HUES48 (cell line): ENCODE measurements at regions not wholly inside any gene's neighbourhood (a gene's known extent, or its start where the extent isn't known, plus 50 kb on each side); places are given as distances from the start of the nearest gene placed in this dataset.

ENCODE experiments used
- H3K27ac ChIP-seq: one replicate; pipeline ENCODE4 v1.7.0; 2013; ENCODE audit warnings: low read depth, low read length, inconsistent platforms
- H3K27me3 ChIP-seq: 2 replicates; pipeline ENCODE4 v1.6.1; 2013; ENCODE audit warnings: mild to moderate bottlenecking, low read length; ENCODE audit not compliant: control insufficient read depth, insufficient read depth
- H3K36me3 ChIP-seq: 2 replicates; pipeline ENCODE4 v1.6.1; 2013; ENCODE audit warnings: low read length; ENCODE audit not compliant: control insufficient read depth, insufficient read depth
- H3K4me1 ChIP-seq: 2 replicates; pipeline ENCODE4 v1.6.1; 2013; ENCODE audit warnings: mild to moderate bottlenecking, low read length; ENCODE audit not compliant: control insufficient read depth, insufficient read depth
- H3K4me3 ChIP-seq: 2 replicates; pipeline ENCODE4 v1.5.1; 2013; ENCODE audit warnings: mild to moderate bottlenecking, low read depth, low read length
- H3K9ac ChIP-seq: 2 replicates; pipeline ENCODE4 v1.6.1; 2013; ENCODE audit warnings: mild to moderate bottlenecking, low read depth, low read length, moderate library complexity
- H3K9me3 ChIP-seq: 2 replicates; pipeline ENCODE4 v1.6.1; 2013; ENCODE audit warnings: low read length; ENCODE audit not compliant: control insufficient read depth, insufficient read depth

DNA sequence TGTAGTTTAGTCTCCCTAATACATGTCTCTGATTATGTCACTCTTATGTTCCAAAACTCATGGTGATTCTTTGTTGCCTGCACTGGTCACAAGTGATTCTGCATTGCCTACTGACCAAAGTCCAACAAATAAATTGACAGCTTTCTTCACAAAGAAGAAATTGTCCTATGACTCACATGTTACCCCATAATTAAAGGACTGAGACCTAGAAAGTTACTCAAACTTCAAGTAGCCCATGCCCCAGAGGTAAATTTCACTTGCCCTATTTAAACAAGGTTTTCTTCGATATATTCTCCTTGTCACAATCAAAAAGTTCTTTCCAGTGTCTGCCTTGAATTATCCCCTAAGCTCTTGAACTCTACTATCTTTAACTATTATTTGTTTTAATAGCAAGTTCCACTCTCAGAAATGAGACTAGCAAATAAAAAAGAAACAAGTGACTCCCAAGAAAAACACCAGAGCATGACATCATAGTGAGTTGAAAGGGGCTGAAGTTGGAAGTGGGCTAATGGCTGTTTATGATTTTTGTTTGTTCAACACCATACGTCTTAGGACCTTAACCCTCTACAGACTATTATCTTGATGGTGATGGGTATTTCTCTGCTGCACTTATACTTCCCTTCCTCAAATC is 94.5 kb upstream of the BLID start:
- Histone ChIP-seq H3K4me3 (no peak overlapping the region), H3K9ac (no peak overlapping the region), H3K4me1 (peaks cover 7% of the 10 kb centered on the region), H3K9me3 (no peaks in the 10 kb centered on the region), H3K27ac (no peak overlapping the region), H3K36me3 (no peaks in the 10 kb centered on the region), H3K27me3 (no peaks in the 10 kb centered on the region)

DNA sequence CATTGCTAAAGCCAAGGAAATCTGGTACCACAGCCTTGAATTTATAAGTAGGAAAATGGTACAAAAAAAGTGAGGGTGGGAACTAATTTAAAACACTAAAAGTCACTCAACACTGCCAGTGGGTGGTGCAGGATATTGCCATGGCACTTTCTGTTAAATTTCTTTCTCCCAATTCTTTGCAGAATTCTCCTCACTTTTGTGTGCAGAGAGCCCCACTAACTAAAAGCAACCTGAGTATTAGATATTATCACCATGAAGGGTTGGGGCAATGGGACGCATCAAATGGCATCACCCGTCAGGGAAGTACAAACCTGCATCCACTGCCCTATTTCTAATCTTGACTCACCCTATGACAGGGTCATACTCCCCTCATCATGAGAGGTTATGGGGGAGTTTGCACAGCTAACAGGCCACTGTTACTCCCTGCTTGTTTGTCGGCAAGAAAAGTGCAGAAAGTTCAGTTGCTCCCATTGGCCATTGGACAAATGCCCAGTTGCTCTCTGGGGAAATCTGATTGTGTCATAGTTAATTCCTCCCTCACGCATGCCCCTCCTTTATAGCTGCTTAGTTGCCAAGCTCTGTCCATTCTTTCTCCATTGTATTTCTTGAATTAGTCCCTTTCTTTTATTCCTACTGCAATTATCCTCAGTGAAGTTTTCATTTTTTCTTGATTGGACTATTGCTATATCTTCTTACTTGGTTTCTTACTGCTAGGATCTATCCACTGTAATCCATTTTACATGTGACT is 93.8 kb upstream of the BLID start:
- H3K4me3 ChIP-seq: no peak overlapping the region
- H3K4me1 ChIP-seq: peaks cover 1% of the 10 kb centered on the region
- H3K9me3 ChIP-seq: no peaks in the 10 kb centered on the region
- no peak overlapping the region for H3K9ac ChIP-seq
- no peaks in the 10 kb centered on the region for H3K36me3 ChIP-seq
- no peaks in the 10 kb centered on the region for H3K27me3 ChIP-seq
- no peak overlapping the region for H3K27ac ChIP-seq

DNA sequence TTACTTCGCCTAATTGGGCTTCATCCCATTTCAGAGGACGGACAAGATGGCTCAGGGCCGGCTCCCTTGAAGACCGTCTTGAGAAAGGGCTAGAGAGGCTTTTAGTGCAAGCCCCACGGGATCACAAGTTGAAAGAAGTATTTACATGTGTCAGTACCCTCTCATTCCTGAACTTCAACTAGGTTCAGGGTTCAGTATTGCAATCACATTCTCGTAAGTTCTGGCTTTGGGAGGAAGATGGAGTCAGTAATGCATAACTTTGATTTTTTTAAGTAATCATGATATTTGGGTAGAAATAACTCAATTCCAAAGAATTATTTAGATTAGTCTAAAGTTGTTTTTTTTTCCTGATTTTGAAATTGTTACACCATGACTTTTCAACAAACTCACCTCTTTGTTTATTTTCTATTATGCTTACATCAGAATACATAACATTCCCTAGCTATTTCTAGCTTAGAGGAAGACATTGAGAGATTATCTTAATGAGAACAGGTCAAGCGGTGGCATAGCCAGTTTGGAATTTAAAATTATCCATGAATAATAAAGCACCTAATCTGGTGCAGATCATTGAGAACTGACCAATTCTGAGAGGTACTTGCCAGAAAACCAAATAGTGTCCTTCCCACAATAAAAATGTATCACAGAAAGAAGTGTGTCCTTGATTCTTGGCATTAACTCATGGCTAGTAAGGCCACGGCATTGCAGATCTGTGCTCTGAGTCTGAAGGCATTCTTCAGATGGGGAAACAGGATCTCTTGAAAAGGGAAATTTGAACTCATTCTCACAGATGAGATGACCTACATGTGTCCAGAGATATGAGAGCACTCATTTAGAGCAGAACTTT is 92.1 kb upstream of the BLID start:
- H3K4me3 ChIP-seq: no peak overlapping the region
- H3K4me1 ChIP-seq: 0 out of 2 replicates have a peak, but pooled peaks cover under 1% of the 10 kb centered on the region
- no peaks in the 10 kb centered on the region for H3K27me3 ChIP-seq
- no peak overlapping the region for H3K9ac ChIP-seq
- H3K36me3 ChIP-seq: no peaks in the 10 kb centered on the region
- H3K9me3 ChIP-seq: no peaks in the 10 kb centered on the region
- H3K27ac ChIP-seq: no peak overlapping the region

DNA sequence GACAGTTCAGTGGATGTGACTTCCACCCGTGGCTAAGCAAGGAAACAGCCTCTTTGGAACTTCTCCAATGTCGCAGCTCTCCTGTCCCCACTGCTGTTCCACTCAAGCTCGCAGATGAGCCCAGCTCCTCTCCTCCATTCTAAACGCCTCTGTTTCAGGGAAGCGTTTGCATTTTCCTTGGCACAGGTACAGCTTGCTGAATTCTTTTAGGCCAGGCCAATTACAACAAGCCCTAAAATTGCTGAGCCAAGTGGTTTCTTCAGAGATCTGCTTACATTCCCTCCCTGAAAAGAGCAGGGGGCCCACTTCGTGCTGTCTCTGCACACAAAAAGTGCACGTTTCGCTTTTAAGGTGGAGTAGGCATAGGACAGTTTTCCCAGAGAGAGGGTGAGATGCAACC is 91.5 kb upstream of the BLID start:
- Histone ChIP-seq H3K27ac (no peak overlapping the region), H3K27me3 (peaks cover 3% of the 10 kb centered on the region; the same call in 1 of the 2 replicates), H3K9ac (no peak overlapping the region), H3K4me1 (peaks cover 5% of the 10 kb centered on the region), H3K4me3 (no peak overlapping the region), H3K9me3 (no peaks in the 10 kb centered on the region), H3K36me3 (no peaks in the 10 kb centered on the region)

DNA sequence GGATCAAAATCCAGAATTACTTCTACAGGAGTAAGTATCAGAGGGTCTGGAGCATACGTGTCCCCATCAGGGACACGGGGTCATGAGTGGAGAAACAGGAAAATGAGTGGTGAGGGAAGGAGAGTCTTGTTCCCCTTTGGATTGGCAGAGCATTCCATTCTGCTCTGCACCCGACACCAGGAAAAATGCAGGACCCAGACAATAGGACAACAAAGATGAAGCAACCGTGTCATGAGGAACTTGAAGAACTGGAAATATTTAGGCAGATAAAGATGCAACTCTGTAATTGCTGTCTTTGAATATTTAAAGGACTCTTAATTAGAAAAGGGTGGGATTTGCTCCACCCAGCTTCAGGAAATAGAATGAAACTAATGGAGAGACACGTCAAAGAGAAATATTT is 89.0 kb upstream of the BLID start:
- Histone ChIP-seq H3K36me3 (no peaks in the 10 kb centered on the region), H3K4me1 (peaks cover 9% of the 10 kb centered on the region), H3K4me3 (no peak overlapping the region), H3K27ac (no peak overlapping the region), H3K9ac (no peak overlapping the region), H3K9me3 (no peaks in the 10 kb centered on the region), H3K27me3 (peaks cover 9% of the 10 kb centered on the region; the same call in 1 of the 2 replicates)

DNA sequence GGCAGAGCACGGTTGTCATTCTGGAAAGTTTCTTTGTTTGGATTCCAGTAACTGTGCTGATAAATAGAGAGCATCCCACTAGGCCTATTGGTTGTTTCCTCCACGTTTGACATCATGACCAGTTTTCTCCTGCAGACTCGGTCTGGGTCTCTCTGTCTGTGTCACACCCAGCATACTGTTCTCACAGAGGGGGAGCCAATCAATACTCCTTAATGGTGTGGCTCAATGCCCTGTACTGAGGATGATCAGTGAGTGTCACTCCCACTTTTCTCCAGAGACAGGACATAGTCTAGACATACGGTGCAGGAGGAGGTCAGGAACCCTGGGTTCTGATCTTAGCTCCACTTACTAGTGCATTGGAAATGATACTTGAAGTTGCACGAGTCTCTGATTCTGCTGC is 88.2 kb upstream of the BLID start:
- Histone ChIP-seq H3K9ac (no peak overlapping the region), H3K27ac (no peak overlapping the region), H3K27me3 (peaks cover 9% of the 10 kb centered on the region; the same call in 1 of the 2 replicates), H3K9me3 (no peaks in the 10 kb centered on the region), H3K4me3 (no peak overlapping the region), H3K36me3 (no peaks in the 10 kb centered on the region), H3K4me1 (peaks cover 9% of the 10 kb centered on the region)

DNA sequence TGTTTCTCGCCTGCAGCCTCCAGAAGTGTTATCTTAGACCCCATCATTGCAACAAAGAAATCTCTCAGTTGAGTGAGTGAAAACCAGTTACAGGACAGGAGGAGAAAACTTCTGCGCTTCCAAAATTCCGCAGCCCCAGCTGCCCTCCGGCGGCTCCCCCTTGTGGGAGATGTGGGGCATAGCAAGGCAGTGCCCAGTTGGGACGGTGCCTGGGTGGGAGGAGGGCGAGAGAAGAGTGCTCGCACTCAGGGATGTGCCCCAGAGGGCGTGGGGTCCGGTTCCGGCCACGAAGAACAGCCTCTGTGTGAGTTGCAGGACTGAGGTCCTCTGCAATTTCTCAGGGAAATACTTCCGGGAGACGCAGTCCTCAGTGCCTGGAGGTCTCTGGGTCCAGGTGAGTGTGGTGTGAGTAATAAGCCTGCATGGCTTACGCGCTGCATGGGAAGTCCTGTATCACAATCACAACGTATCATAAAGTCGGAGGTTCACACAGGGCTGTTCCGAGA is 87.0 kb upstream of the BLID start:
- Histone ChIP-seq H3K9ac (no peak overlapping the region), H3K27me3 (peaks cover 9% of the 10 kb centered on the region; the same call in 1 of the 2 replicates), H3K27ac (no peak overlapping the region), H3K9me3 (no peaks in the 10 kb centered on the region), H3K36me3 (no peaks in the 10 kb centered on the region), H3K4me1 (peaks cover 9% of the 10 kb centered on the region), H3K4me3 (peak overlapping the region; percentile 30; the same call in 1 of the 2 replicates)

DNA sequence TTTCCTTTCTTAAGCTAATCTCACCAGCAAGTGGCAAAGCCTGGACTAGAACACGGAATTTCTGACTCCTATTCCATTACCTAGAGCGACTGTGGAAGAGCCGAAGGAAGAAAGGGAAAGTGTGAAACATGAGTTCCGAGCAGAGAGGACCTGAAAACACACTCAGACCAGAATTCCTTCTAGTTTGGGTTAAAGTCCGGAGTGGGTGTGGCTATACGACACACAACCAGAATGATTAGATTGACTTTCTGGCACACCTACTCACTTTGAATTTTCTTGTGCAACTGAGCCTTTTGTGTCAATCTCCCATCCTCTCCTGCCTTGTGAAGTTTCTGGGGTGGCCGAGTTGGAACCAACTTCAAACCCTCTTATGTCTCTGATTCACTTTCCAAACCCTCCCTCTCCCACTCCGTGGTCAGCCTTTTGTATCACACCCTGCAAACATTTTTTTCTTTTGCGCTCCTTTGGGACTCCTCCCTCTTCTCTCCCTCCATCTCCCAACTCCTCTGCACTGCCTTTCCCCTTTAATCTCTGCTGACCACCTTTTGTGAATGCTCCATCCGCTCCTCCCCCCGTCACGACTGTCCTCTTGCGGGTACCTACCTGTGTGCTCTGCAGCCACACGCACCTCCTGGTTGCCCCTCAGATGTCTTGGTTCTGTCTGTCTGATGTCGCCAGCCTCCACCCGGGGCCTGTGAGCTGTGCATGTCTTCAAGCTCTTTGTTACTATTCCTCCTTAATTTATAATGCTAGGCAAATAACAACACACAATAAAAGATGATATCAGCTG is 86.3 kb upstream of the BLID start:
- no peak overlapping the region for H3K27ac ChIP-seq
- peaks cover 9% of the 10 kb centered on the region; the same call in 1 of the 2 replicates for H3K27me3 ChIP-seq
- peak overlapping the region; percentile 30; the same call in 1 of the 2 replicates for H3K4me3 ChIP-seq
- H3K9me3 ChIP-seq: no peaks in the 10 kb centered on the region
- H3K9ac ChIP-seq: no peak overlapping the region
- no peaks in the 10 kb centered on the region for H3K36me3 ChIP-seq
- peaks cover 9% of the 10 kb centered on the region for H3K4me1 ChIP-seq

DNA sequence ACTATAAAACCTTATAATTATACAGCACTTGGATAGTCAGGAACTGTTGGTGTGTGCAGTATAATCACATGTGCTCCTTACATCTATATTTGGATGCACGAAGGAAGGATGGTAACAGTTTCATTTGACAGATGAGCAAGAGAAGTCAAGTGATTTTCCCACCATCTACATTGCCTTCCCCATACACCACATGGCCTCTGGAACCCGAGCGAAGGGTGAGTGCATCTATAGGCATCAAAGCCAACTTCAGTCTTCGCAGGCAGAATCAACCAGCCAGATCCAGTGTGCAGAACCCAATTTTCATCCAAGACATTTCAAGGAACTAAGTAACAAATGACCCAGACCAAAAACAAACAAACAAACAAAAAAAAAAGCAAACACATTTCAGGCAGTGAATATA is 85.1 kb upstream of the BLID start:
- peaks cover 9% of the 10 kb centered on the region for H3K4me1 ChIP-seq
- no peak overlapping the region for H3K9ac ChIP-seq
- H3K27ac ChIP-seq: no peak overlapping the region
- H3K36me3 ChIP-seq: no peaks in the 10 kb centered on the region
- H3K4me3 ChIP-seq: no peak overlapping the region
- H3K27me3 ChIP-seq: peaks cover 9% of the 10 kb centered on the region; the same call in 1 of the 2 replicates
- H3K9me3 ChIP-seq: no peaks in the 10 kb centered on the region

DNA sequence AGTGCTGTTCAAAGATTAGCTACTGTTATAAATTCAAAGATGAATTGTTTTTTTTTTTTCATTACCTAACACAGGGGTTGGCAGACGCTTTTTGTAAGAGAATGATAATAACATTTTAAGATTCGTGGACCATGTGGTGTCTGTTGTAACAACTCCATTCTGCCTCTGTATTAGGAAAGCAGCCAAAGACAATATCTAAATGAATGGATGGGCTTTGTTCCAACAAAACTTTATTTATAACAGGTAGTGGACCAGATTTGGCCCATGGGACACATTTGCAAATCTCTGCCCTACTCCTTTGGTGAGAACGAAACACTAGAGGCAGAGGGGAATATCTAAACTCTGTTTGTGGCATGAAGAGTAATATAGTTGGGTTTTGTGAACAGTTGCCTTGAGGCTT is 83.6 kb upstream of the BLID start:
- no peaks in the 10 kb centered on the region for H3K9me3 ChIP-seq
- H3K27ac ChIP-seq: no peak overlapping the region
- no peak overlapping the region for H3K4me3 ChIP-seq
- no peak overlapping the region for H3K9ac ChIP-seq
- H3K36me3 ChIP-seq: no peaks in the 10 kb centered on the region
- H3K4me1 ChIP-seq: peaks cover 9% of the 10 kb centered on the region
- H3K27me3 ChIP-seq: peaks cover 9% of the 10 kb centered on the region; the same call in 1 of the 2 replicates
